ENCODE measurements at regions not wholly inside any gene's neighbourhood (a gene's known extent, or its start where the extent isn't known, plus 50 kb on each side); places are given as distances from the start of the nearest gene placed in this dataset.
"Not testable (repeated sequence)": the region's sequence is repeated elsewhere in the genome, so short reads cannot be mapped to it uniquely, and the experiment has no call there.

DNA sequence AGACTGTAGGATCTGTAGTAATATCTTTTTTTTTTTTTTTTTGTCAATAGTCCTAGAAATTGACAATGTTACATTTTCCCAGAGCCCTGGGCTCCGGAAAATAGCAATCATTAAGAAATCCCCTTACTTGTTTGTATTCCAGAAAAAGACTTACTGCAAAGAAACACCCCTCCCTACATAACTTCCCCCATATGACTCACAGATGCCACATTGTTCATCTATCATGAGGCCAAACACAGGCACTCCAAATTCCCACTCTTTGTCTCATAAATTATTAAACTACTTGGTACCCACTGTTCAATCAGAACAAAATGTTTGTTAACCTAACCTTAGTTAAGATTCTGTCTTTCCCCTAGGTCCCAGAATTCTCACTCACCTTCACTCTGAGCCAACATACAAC, 53.5 kb downstream of the TEX51 start:
- in situ Hi-C loops (cut with HindIII; ENCODE audit: low sequenced_read_pairs), result no loop called here
- DNase-seq (ENCODE audit: low spot score), result no peak

- no peak for DNase-seq (ENCODE audit: low spot score)
- in situ Hi-C loops (cut with HindIII; ENCODE audit: low sequenced_read_pairs), result no loop called here
Observed at GRCh38 chr2:126953483-126953882, 54.8 kb downstream of the TEX51 start.

DNA sequence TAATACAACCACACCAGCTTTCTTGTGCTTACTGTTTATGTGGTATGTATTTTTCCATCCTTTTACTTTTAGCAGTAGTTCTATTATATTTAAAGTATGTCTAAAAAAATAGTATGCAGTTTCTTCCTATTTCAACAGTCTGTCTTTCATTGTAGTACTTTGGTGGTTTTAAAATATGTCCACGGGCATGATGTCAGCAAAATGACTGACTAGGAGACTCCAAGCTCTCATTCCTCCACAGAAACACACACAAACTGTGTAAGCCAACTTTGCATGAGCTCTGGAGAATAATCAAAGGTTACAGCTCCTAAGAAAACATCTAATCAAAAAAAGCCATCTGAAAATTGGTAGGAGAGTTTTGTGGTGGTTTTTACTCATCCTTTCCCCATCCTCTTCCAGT, 56.1 kb downstream of the TEX51 start:
- no peak for DNase-seq (ENCODE audit: low spot score)
- in situ Hi-C loops (cut with HindIII; ENCODE audit: low sequenced_read_pairs), result no loop called here

GRCh38 chr2:126956773-126957172, 58.1 kb downstream of the TEX51 start:
- DNase-seq (ENCODE audit: low spot score); in situ Hi-C loops (cut with HindIII; ENCODE audit: low sequenced_read_pairs): not testable (repeated sequence)

DNA sequence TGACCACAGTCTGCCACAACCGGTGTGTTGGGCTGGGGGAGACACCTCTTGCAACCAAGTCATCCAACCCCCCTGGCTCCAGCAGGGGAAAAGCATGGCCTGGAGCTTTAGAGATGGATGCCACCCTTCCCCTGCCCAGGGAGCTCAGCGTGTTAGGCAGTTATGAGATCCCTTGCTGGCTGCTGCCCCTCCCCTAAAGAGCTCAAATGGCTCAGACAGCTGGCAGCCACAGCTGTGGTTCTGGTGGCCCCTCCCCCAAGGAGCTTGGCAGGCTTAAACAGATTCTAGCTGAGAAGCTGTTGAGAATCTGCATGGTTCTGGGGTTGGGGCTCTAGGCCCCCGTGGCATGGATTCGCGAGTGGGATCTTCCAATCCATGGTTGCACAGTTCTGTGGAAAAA, 64.7 kb downstream of the TEX51 start:
- in situ Hi-C loops (cut with HindIII; ENCODE audit: low sequenced_read_pairs), result no loop called here
- DNase-seq (ENCODE audit: low spot score), result no peak

DNA sequence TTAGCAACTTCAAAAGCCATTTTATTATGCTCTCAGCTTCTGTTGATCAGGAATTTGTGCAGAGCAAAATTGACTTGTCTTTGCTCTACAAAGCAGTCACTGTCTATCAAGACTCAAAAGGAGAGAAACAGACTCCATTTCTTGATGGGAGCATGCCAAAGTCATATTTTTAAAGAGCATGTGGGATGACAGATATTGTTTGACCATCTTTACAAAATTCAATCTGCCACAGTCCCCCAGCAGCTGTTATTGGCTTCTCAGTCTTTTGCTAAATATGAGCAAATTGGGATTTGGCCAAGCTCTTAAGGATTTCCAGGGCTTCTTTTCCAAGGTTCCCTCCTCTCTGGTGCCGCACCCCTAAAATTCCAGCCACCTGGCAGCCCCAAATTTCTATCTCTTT, 67.9 kb downstream of the TEX51 start:
- in situ Hi-C loops (cut with HindIII; ENCODE audit: low sequenced_read_pairs), result no loop called here
- DNase-seq (ENCODE audit: low spot score), result no peak

- no peak for DNase-seq (ENCODE audit: low spot score)
- in situ Hi-C loops (cut with HindIII; ENCODE audit: low sequenced_read_pairs), result no loop called here
Observed at GRCh38 chr2:126970583-126970982, 71.9 kb downstream of the TEX51 start.

DNA sequence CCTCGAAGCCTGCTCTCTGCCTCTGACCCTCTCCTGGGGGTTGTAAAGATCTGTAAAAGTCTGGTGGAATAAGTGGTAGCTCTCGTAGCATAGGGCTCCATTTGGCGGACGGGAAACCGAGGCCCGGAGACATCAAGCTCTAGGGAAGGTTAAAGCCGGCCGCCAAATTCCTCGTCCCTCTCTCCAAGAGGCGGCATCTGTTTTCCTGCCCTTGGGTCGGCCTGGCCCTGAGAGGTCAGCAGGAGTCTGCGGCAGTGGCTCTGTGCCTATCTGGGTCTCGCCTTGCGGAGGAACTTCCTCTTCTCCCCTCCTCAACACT, 72.4 kb downstream of the TEX51 start:
- in situ Hi-C loops (cut with HindIII; ENCODE audit: low sequenced_read_pairs), result no loop called here
- no peak for DNase-seq (ENCODE audit: low spot score)

GRCh38 chr2:126971481-126972278, 73.0 kb downstream of the TEX51 start:
- DNase-seq (ENCODE audit: low spot score), result peak; percentile 61
- in situ Hi-C loops (cut with HindIII; ENCODE audit: low sequenced_read_pairs), result no loop called here

DNA sequence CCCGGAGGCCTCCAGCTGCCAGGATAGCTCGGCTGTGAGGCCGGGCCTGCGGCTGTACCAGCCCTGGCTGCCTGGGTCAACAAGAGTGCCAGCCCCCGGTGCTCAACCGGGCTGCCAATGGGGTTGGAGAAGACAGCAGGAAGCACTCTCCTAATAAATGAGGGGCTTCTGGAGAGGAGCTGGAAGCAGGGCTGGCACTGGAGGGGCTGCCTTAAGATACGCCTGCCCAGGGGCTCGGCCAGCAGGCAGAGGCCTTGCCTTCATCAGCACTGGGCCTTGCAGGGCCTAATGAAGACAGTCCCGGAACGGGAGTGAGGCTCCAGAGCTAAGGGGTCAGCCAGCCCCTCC, 73.6 kb downstream of the TEX51 start:
- DNase-seq (ENCODE audit: low spot score), result no peak
- in situ Hi-C loops (cut with HindIII; ENCODE audit: low sequenced_read_pairs), result no loop called here

- in situ Hi-C loops (cut with HindIII; ENCODE audit: low sequenced_read_pairs), result no loop called here
- no peak for DNase-seq (ENCODE audit: low spot score)
Observed at GRCh38 chr2:126973745-126974144, 75.1 kb downstream of the TEX51 start.

DNA sequence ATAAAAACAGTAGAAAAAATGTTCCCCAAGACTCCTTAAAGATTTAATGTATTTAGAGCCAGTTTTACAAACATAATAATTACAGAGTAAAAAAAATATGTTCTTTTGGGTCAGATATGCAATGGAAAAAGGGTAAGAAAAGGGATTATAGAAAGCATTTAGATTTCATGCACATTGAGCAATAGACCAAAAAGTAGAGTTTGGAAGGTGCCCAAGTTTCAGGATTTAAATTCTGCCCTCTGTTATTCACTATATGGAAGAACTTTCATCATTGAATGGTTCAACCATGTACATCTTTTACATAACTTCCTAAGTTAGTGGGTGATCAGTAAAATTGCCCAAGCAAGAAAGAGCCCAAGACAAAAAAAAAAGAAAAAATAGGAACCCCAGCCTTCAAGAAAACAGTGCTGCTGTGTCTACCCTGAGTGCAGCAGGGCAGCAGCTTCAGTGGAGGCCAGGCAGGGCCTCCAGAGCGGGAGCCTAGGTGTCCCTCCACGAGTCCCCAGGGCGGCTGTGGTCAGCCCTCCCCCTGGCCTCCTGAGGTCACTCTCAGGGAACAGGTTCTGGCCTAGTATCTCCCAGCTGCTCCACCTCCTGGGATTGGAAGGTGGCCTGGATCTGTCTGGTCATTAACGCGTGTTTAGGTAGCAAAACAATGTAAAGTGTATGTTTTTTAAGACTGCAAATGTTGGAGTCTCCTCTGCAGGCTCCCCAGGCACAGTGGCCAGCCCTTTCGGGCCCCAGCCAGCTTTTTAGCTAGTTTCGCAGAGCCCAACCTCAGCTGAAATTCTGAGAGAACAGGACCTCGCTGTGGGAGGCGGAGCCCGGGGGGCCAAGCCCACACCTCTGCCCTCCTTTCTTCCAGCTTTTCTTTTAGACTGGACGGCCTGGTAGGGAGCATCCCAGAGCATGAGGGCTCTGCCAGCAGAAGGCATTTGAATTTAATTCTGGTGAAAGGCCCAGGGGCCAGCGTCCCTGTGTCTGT, 77.3 kb downstream of the TEX51 start:
- in situ Hi-C loops (cut with HindIII; ENCODE audit: low sequenced_read_pairs), result no loop called here
- DNase-seq (ENCODE audit: low spot score), result no peak

DNA sequence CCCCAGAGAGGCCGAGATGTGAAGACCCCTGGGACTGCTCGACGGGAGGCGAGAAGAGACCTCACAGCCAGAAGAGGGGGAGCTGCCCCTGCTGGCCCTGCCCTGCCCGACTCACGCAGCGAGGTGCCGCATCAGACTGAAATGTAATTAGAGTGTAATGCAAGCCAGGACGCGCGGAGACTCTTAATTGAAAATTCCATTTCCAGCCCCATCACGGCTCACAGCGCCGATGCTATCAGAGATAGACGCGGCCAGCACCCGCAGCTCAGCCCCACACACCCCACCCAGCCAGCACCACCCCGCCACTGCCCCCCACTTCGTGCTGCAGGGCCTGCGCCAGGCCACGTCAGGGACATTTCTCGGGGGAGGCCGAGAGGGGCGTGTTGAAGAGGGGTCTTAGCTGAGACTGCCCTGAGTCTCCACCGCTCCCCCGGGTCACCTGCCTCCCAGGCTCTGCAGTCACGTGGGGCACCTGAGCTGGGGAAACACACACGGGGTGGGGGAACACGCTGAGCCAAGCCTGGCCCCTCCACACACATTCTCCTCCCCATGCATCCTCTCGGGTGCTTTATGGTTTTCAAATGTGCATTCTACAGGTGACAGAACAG, 78.1 kb downstream of the TEX51 start:
- in situ Hi-C loops (cut with HindIII; ENCODE audit: low sequenced_read_pairs), result no loop called here
- no peak for DNase-seq (ENCODE audit: low spot score)

GRCh38 chr2:126978333-126978732, 79.6 kb downstream of the TEX51 start:
- in situ Hi-C loops (cut with HindIII; ENCODE audit: low sequenced_read_pairs), result no loop called here
- DNase-seq (ENCODE audit: low spot score), result no peak

- no peak for DNase-seq (ENCODE audit: low spot score)
- in situ Hi-C loops (cut with HindIII; ENCODE audit: low sequenced_read_pairs), result no loop called here
Observed at GRCh38 chr2:126979039-126980003, 80.6 kb downstream of the TEX51 start.

DNA sequence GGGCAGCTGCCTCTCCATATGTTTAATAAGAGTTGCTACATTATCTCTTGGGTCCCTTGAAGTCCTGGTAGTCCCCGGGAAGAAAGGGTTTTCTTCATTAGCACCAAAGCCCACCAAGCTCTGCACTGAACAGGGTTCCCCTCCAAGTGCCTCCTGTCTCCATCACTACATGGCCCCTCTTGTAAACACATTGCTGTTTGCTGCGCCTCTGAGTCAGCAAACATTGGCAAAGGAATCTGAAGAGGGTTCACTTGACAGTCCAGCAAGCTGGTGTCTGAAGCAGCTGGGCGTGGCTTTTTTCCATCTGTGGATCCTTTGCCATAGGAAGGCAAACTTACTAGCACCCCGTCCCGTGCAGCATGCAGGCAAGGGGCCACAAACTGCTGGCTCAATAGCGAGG, 82.8 kb downstream of the TEX51 start:
- DNase-seq (ENCODE audit: low spot score), result no peak
- in situ Hi-C loops (cut with HindIII; ENCODE audit: low sequenced_read_pairs), result no loop called here

GRCh38 chr2:126982935-126983334, 84.2 kb downstream of the TEX51 start:
- in situ Hi-C loops (cut with HindIII; ENCODE audit: low sequenced_read_pairs), result no loop called here
- DNase-seq (ENCODE audit: low spot score), result no peak

DNA sequence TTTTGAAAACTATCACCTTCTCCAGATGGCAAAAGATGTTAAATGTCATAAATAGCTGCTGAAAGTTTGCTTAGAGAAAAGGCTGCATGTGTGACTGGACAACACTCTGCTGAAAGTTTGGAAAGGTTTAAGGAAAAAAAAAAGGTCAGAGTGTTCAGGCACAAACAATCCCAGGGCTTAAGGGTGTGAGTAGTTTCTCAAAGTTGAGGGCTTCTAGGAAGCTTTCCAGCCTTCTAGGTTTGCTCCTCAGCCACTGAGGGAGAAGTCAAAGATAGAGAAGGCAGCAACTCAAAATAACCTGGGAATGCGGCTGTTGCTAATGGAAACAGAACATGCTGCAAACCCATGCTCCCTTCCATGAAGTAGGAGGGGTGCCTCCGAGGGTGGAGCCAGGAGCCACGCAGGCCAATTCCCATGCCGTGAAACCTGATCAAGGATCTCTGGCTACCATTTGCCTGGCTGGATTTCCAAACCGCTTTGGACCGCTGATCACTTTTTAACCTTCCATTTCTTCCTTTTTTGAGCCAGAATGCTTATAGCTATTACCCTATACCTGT, 88.0 kb downstream of the TEX51 start:
- in situ Hi-C loops (cut with HindIII; ENCODE audit: low sequenced_read_pairs), result no loop called here
- DNase-seq (ENCODE audit: low spot score), result no peak

GRCh38 chr2:126988482-126988881, 89.8 kb downstream of the TEX51 start:
- DNase-seq (ENCODE audit: low spot score), result no peak
- in situ Hi-C loops (cut with HindIII; ENCODE audit: low sequenced_read_pairs), result no loop called here

Measured in G401 (cell line).